Gastroesophageal sphincter (tissue), 3 donors: ENCODE measurements at regions not wholly inside any gene's neighbourhood (a gene's known extent, or its start where the extent isn't known, plus 50 kb on each side); places are given as distances from the start of the nearest gene placed in this dataset.

Experiments used
- POLR2A ChIP-seq, 2 donors: fragments of 450-650 bp; IDR thresholded peaks; one replicate each; pipeline ENCODE4 v1.6.1; 2017; ENCODE audit warnings: antibody characterized with exemption in 2 of 2, mild to moderate bottlenecking in 2 of 2, moderate library complexity in 1 of 2
- TF ChIP-seq, protein P1 (sequence below), 4 experiments: fragments of 200-600 bp in 2 of 4; fragments of 450-650 bp in 2 of 4; sonication (generic) in 1 of 4; IDR thresholded peaks; one replicate each; pipeline ENCODE4 v1.5.1; 2017 to 2019; ENCODE audit warnings: antibody characterized with exemption in 4 of 4, mild to moderate bottlenecking in 2 of 4, moderate library complexity in 2 of 4

DNA sequence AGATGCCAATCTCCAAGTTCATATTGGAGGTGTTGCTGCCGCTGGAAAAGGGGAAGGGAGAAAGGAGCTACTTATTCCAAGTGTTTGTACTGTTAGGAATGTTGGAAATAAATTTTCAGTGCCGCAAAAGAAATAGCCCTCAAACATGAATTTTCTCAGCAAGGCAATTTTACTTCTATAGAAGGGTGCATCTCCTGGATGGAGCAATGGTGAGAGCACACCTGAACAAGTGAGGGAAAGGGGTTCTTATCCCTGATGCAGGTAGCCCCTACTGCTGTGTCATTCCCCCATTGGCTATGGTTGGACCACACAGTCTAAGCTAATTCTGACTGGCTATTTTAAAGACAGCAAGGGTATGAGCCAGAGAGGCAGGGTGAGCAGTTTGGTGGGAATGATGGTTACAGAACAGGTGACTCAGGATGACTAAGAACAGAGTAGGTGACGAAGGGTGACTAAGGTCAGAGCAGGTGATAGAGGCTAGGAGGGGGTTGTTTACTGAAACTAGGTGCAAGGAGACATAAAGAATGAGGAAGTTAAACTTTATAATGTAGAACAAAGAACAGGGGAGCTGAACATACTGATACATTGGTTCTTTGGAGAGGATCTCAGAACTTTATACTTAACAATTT, 503.5 kb downstream of the EDEM1 start:
- TF ChIP-seq, protein P1, sequence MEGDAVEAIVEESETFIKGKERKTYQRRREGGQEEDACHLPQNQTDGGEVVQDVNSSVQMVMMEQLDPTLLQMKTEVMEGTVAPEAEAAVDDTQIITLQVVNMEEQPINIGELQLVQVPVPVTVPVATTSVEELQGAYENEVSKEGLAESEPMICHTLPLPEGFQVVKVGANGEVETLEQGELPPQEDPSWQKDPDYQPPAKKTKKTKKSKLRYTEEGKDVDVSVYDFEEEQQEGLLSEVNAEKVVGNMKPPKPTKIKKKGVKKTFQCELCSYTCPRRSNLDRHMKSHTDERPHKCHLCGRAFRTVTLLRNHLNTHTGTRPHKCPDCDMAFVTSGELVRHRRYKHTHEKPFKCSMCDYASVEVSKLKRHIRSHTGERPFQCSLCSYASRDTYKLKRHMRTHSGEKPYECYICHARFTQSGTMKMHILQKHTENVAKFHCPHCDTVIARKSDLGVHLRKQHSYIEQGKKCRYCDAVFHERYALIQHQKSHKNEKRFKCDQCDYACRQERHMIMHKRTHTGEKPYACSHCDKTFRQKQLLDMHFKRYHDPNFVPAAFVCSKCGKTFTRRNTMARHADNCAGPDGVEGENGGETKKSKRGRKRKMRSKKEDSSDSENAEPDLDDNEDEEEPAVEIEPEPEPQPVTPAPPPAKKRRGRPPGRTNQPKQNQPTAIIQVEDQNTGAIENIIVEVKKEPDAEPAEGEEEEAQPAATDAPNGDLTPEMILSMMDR (IDR thresholded peaks at IDR 0.05): no peak
- TF ChIP-seq POLR2A (IDR thresholded peaks at IDR 0.05): no peak
